HG02870 (cell line): ENCODE measurements at regions not wholly inside any gene's neighbourhood (a gene's known extent, or its start where the extent isn't known, plus 50 kb on each side); places are given as distances from the start of the nearest gene placed in this dataset.
"Not testable (repeated sequence)": the region's sequence is repeated elsewhere in the genome, so short reads cannot be mapped to it uniquely, and the experiment has no call there.

Source experiments
- ATAC-seq: cut with Tn5 transposase; IDR thresholded peaks from one replicate; pipeline ENCODE4 v1.9.1; 2021; ENCODE audit warnings: mild to moderate bottlenecking, moderate library complexity; ENCODE audit not compliant: unreplicated experiment

DNA sequence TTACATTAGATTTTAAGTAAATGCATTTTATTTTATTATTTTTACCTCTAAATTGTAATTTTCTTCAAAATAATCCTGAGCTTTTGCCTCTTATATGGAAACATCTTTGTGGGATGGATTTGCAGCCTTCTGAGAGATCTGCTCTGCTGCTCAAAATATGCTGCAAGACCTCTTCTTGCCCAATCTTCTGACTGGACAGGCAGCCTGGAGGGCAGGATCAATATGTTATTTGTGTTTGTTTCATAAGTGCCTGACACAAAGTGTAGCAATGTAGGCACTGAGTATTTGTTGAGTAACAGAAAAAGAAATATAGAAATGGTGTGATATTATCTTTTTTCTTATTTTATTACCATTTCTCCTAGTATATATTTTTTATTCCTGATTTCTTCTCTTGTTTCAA is 1106.9 kb downstream of the TMTC2 start:
- ATAC-seq = no peak

DNA sequence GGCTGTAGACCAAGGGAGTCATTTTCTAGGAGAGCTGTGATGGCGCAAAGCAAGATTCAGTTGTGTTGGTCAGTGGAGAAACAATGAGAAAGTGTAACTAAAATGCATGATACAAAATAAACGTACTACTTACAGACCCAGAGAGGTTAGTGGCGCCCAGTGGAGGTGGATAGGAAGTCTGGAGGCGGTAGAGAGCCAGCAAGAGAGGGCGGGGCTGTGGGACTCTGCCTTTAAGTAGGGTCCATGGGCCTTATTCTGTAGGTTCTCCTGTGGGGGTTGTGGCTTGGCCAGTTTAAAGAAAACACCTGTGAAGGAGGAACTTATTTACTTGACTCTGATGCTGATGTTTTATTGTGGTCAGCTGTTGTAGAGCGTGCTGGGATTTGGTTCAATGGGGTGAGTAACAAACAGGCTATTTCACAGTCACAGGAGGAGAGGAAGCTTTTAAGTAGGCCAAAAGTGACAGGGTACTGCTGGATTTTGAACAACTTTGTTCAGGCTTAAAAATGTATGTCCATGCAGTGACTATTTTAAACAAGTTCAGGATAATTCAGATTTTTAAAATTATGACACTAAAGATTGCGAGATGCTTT is 1097.7 kb downstream of the TMTC2 start:
- no peak for ATAC-seq

DNA sequence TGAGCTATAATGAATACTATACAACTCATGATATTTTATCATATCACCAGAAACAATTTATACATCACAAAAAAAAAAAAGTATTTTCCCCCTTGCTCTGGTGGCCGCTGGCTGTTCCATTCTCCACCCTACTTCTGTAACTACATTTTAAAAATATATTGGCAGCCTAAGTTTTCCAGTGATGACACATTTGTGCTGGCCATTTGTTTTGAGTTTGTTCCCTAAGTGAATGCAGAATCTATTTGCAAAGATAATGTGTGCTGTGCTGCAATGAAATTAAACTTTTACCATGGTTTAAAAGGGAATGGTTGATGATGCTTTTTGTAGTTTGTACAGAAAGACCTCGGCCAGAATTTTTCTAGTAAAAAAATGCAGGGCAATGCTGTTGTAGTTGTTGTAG is 1092.8 kb downstream of the TMTC2 start:
- no peak for ATAC-seq

GRCh38 chr12:83769151-83769550 is 1082.4 kb downstream of the TMTC2 start:
- ATAC-seq = no peak

DNA sequence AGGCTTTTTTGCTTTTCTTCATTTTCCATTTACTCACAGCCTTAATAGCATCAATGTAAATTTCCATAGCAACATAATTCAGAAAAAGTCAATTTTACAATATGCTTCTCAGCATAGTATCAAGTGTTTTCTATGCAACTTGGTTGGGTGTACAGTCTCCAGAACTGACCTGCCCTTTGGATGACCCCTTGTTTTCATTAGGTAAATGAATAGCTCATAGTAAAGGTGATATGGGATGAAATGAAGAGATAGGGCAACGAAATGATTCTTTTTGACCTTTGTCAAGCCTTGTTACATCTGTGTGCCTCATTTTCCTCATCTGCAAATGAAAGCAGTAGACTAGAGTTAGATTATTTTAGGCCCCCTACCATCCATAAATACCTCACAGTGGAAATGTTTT is 1081.0 kb downstream of the TMTC2 start:
- ATAC-seq = no peak

GRCh38 chr12:83763425-83763824 is 1076.7 kb downstream of the TMTC2 start:
- no peak for ATAC-seq

GRCh38 chr12:83759906-83760305 is 1073.2 kb downstream of the TMTC2 start:
- no peak for ATAC-seq

DNA sequence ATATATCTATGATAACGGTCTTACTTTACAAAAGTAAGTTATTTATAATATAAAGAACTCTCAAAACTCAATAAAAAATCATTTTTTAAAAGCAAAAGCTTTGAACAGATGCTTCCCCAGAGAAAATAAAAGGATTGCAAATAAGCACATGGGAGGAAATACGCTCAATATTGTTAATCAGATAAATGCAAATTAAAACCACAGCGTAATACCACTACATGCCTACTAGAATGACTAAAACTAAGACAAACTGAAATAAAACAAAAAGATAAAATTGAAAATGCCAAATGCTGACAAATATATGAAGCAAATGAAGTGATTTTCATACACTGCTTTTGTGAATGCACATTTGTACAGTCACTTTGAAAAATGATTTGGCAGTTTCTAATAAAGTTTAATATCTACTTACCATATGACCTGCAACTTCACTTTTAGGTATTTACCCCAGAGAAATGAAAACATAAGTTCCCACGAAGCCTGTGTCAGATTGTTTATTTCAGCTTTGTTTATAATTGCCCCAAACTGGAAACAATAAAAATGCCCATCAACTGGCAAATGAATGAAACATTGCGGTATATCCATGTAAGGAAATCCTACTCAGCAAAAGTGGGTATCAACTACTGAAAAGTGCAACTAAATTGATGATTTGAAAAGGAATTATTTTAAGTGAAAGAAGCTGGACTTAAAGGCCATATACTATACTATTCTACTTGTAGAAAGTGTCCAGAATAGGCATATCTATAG is 1072.4 kb downstream of the TMTC2 start:
- no peak for ATAC-seq

GRCh38 chr12:83753904-83754303 is 1067.2 kb downstream of the TMTC2 start:
- ATAC-seq = no peak

DNA sequence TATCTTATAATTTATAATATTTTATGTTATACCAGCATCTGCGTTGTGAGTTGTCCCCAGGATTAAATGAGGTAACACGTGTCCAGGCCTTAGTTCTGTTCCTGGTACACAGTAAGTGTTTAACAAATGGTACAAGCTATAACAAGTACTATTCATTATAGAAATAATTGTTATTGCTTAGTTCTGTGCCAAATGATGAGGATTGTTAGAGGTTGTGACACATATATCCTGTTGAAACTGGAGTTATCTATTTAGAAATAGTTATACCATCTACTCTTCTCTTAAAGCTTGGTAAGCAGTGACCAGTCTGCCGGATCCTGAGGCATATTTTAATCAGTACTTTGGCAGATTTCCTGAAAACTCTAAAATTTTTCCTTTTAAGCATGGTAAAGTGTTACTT is 1066.5 kb downstream of the TMTC2 start:
- no peak for ATAC-seq

DNA sequence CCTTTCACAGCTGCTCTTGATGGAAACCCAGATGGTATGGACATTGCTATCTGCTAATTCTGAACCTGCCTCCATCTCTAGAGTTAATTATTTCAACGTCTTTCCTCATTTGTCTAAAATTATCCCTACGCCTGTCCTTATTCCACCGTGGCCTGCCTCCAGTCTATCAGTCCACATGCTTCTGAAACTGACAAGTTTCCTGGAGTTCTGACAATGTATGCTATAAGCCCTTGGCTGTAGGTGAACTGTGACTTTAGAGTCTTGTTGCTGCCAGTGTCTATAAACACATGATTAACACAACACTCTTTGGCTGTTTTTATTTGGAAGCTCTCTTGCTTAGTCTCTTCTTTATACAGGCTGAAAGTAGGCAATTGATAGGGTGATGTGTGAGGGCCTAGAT is 1052.9 kb downstream of the TMTC2 start:
- ATAC-seq = no peak

DNA sequence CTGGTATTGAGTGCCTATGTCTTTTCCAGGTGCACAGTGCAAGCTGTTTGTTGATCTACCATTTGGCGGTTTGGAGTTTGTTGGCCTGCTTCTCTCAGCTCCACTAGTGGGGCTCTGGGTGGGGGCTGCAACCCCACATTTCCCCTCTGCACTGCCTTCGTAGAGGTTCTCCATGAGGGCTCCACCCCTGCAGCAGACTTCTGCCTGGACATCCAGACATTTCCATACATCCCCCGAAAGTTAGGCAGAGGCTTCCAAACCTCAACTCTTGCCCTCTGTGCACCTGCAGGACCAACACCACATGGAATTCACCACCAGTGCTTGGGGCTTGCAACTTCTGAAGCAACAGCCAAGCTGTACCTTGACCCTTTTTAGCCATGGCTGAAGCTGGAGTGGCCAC is 1024.1 kb downstream of the TMTC2 start:
- ATAC-seq = no peak

DNA sequence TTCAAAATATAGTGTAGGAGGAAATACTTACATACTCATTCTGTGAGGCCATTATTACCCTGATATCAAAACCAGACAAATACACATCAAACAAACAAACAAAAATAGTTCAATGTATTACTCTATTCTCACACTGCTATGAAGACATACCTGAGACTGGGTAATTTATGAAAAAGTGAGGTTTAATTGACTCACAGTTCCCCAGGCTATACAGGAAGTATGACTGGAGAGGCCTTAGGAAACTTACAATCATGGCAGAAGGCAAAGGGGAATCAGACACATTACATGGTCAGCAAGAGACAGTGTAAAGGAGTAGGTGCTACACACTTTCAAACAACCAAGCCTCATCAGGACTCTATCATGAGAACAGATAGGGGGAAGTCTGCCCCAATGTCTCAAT is 1023.2 kb downstream of the TMTC2 start:
- no peak for ATAC-seq

DNA sequence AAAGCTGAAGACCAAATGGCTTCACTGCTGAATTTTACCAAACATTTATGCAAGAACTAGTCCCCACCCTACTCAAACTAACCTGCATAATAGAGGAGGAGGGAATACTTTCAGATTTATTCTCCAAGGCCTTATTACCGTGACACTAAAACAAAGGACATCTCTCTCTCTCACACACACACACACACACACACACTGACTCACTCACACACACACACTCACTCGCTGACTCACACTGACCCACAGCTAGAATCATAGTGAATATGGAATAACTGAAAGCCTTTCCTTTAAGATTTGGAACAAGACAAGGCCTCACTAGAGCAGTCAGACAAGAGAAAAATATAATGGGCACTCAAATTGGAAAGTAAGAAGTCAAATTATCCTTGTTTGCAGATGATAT is 1014.1 kb downstream of the TMTC2 start:
- ATAC-seq = no peak

DNA sequence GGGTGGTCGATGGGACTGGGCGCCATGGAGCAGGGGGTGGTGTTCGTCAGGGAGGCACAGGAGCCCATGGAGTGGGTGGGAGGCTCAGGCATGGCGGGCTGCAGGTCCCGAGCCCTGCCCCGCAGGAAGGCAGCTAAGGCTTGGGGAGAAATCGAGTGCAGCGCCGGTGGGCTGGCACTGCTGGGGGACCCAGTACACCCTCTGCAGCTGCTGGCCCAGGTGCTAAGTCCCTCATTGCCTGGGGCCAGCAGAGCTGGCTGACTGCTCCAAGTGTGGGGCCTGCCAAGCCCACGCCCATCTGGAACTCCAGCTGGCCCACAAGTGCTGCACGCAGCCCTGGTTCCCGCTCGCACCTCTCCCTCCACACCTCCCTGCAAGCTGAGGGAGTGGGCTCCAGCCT is 1009.6 kb downstream of the TMTC2 start:
- ATAC-seq = not testable (repeated sequence)

GRCh38 chr12:83691730-83692129 is 1005.0 kb downstream of the TMTC2 start:
- no peak for ATAC-seq

- ATAC-seq = no peak
These were observed 1003.8 kb downstream of the TMTC2 start for GRCh38 chr12:83690465-83690864.

DNA sequence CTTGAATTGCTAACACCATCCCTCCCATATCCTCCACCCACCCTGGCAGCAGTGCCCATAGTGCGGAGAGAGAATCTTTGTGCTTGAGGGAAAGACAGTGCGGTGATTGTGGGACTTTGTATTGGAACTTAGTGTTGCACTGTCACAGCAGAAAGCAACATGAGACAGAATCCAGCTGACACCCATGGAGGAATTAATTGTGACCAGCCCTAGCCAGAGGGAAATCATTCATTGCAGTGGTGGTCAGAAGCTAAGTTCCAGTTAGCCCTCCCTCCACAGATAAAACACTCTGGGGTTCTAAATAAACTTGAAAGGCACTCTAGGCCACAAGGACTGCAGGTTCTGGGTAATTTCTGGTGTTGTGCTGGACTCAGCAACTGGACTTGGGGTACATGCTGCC is 1002.6 kb downstream of the TMTC2 start:
- no peak for ATAC-seq

DNA sequence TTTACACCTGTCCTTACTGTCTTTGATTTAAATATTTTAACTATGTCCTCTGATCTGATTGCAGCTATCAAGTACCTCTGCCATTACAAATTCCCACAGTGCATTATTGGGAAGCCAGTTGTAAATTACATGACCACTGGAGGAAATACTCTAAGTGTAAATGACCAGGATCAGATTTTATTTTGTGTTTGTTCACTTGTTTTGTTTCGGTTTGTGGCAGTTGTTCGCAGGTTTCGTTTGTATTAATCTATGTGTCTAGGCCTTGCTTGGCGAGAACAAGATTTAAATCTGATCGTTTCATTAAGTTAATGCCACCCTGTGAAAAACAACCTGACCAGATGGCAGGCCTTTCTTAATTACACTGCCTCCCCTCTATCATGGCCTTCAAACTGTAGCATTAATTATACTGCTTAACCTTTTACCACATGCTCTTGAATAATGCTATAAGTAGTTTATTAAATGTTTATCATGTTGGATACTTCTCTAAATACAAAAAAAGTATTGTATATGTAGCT is 990.1 kb downstream of the TMTC2 start:
- ATAC-seq = no peak

GRCh38 chr12:83666690-83667089 is 980.0 kb downstream of the TMTC2 start:
- ATAC-seq = no peak

DNA sequence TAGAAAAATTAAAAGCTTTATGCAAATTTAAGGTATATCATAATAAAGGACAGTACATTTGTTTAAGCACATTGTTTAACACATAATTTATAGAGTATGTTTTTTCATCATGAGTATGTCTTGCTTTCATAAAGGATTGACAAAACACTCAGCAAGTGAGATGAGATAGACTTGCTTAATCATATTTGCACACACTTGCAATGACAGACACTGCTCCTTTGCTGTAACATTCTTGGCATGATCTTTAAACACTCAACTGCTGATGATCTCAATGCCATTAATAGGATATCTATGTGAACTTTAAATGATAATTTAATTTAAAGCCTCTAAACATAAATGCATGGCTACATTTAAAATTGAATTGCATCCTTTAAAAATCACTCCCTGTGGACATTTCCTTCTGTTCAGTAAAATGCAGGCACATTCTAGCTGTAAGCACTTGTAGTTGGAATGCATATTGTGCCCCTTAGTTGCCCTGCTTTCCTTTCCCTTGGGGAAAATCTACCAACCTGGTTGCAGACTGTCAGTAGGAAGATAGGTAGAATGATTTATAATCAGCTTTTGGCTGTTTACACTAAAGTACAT is 979.0 kb downstream of the TMTC2 start:
- no peak for ATAC-seq

GRCh38 chr12:83664650-83665049 is 977.9 kb downstream of the TMTC2 start:
- no peak for ATAC-seq
